ENCODE measurements at regions not wholly inside any gene's neighbourhood (a gene's known extent, or its start where the extent isn't known, plus 50 kb on each side); places are given as distances from the start of the nearest gene placed in this dataset.
"Not testable (repeated sequence)": the region's sequence is repeated elsewhere in the genome, so short reads cannot be mapped to it uniquely, and the experiment has no call there.

DNA sequence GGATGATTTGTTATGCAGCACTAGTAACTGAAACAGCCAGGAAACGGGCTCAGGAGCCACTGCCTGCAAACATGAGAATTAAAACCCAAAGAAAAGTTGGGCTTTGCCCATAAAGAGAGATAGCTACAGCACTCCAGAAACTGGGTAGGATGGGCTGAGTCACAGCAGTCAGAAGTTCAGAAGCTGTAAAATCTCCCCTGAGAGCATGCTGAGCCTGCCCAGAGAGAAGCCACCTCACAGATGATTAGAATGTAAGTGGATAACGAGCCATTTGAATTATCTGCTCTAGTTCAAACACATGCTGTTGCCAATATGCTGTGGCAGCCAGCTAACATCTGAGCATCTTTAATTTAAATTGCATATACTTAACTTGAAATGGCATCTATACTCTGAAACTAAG is 388.1 kb upstream of the ACVR2A start:
- peak; percentile 61 for DNase-seq

DNA sequence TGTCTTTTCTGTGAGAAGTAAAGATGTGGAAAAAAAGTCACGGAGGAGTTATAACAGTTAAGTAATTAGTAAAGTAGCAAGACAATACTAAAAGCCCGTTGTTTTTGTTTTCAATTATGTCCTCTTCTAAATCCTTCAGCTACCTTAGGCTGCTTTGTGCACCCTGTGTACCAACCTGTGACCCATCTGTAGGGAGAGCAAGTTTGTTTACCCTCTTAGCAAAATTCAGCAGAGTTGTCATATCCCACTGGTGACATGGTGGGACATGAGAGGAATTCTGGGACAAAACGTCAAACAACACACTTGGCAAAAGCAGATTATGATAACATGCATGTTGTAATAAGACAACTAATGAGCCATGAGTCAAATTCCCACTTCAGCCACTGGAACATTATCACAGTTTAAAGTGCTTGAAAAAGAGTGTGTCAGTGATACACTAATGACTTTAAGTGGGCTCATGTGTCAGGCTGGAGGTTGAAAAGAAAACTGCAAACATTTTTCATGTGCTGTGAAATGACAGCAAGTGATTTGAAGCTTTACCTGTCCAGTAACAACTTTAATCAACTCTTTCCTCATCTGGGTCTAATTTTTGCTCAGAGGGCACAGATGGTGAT is 392.8 kb upstream of the ACVR2A start:
- no peak for DNase-seq

DNA sequence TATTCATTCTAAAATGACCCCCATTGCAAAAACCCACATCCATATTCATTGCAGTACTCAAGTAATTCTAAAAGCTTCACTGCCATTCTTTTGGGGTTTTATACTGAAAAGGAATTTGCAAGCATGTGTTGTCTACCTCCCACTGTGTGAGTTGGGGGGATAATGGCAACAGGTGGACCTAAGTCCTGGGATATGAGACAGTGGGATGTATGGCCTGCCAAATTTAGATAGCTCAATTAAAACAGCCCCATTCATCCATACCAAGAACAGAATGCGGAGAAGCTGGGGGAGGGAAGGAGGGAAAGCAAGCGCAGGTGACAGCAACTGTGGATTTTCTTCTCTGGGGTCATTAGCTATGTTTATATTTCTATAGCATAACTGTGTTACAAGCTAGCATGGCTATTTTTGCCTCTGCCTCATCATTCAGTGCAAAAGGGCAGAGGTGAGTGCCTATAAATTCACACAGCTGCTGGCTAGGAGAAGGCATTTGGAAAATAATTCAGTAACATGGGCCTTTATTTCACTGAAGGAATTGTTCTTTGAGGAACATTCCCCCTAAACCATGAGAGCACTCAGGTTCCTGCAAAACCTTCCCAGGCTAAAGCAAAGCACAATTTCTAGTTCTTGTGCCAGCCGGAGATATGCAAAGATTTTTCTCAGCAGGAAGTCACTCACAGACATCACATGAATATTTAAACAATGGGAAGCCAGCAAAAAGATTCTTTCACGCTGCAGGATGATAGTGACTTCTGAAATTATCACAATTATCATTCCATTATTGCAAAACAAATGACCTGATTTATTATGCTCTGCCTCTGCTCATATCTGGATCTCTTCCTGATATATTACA is 393.9 kb upstream of the ACVR2A start:
- DNase-seq, result no peak

DNA sequence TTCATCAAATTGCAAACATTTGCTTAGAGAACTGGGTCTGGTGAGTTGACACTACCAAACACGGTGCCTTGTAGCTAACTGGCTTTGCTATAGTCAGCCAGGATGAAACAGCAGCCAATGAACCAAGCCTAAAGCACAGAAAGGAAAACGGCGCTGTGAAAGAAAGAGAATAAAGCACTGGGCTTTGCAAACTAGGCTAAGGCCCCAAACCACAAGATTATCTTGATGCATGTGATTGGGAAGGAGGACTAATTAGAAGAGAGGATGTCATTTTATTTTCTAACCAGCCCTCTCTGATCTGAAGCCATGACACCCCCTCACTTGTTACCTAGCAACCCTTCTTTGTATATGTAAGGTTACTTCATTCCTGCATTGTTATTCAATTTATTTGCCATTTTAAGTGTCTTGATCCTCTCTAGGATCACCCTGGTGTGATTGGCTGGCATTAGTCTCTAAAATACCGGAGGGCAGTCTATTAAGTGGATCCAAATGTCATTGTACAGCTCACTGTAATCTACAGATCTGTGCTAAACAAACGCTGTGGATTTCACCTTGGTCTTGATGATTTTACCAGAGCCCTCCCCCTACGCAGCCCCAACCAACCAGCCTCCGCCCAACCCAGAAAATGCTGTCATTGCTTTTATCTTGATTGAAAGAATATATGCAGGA is 395.4 kb upstream of the ACVR2A start:
- no peak for DNase-seq

DNA sequence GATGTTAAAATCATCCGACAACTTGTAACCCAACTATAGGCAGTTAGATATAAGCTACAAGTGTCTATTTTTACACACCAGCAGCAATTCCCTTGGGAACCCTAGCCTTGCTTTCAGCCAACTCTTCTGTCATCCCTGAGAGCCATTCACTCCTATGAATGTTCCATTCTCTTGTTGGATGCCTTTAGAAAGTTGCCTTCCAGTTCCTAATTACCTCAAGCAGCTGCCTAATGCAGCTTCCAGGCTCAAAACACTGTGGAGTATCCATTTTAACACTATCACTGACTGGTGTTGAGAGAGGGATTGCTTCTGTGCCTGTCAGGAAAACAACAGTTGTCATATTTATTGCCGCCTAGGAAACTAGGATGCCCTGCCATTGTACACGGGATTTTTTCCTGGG is 402.0 kb upstream of the ACVR2A start:
- no peak for DNase-seq

DNA sequence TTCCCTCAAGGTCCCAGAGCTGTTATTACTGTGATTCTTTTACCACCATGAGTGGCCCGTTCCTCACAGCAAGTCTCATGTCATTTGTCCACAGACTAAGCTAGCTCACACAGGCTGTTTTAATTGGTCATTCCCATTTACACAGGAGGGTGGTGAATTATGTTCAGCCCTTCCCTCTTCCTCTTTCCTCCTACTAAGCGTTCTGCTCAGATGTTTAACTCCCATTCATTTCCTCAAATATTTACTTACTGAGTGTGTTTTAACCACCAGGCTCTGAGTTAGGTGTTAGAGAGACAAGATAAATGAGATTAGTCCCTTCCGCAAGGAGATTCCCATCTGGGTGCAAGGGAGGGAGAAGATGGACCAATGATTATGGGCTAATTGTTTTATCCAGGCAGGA is 403.6 kb upstream of the ACVR2A start:
- DNase-seq, result no peak

DNA sequence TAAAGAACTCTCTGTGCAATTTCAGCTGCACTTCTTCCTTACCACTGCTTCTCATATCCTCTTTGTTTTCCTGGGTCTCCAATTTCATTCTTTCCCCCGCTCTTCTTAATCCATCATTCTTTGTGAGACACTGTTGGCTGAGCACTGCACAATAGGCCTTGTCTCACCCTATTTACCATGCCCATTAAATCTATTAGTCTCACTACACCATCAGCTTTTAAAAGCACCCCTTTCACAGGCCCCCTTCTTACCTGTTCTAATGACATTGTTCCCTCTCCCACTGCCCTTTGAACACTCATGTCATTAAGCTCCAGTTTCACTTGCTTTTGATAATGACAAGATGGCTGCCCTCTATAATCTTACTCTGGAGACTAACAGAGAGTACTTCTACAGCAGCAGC is 404.1 kb upstream of the ACVR2A start:
- no peak for DNase-seq

DNA sequence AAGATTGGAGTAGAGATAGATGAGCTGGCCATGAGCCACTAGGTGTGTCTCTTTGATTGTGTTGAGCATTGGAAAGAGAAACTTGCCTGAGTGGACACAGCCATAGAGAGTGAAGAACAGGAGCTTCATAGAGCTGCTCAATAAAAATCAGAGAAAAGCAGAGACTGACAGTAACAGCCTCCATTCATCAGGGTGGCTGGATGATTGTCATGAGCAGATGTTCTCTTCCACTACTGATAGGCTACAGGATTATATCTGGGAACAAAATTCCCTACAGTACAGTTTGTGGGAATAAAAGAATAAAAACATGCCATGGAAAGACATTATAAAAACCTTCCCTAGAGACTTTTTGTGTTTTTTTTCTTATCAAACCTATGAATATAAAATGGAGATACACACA is 404.8 kb upstream of the ACVR2A start:
- DNase-seq, result no peak

DNA sequence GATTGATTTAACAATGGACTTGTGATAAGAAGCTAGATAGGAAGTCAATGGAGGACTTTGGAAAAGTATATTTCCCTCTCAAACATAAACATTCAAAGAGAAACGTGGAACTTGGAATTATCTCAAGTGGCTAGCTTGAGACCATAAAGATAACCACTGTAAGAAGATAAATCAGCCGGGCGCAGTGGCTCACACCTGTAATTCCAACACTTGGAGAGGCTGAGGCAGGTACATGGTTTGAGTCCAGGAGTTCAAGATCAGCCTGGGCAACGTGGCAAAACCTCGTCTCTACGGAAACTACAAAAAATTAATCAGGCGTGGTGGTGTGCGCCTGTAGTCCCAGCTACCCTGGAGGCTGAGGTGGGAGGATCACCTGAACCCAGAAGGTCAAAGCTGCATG is 405.9 kb upstream of the ACVR2A start:
- DNase-seq, result no peak

DNA sequence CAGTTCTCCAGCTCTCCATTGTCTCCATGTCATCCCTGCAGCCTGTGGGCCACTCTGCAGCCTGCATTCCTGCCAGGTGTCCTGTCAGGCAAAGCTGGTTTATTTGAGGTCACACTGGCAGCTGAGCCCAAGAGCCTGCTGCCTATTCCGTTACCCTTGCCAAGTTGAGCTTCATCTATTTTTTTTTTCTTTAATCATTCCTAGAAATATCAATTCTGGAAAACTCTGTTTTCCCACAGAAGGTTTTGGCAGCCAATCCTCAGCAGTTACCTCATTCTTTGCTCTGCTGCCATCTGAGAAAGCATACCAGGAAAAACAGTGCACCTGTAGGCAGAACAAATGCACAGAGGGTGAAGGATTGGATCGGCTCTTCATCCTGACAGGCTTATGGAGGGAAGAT is 411.0 kb upstream of the ACVR2A start:
- peak; percentile 45 for DNase-seq

DNA sequence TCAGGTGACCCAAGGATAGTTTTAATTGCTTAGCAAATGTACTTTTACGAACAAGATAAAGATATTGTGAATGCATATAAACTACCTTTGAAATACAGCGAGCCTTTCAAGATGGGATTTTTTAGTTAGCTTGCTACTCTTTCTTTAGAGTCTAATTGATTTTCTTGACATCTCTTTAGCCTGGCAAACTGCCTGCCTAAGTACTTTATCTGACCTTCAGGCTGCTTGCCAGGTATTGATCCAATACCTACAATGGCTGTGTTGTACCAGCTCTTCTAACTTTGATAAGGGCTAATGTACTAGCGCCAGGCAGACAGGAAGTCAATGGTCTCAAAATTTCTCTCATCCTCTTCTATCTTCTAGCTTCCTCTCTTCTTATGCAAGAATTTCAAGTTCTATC is 414.4 kb upstream of the ACVR2A start:
- DNase-seq, result no peak

DNA sequence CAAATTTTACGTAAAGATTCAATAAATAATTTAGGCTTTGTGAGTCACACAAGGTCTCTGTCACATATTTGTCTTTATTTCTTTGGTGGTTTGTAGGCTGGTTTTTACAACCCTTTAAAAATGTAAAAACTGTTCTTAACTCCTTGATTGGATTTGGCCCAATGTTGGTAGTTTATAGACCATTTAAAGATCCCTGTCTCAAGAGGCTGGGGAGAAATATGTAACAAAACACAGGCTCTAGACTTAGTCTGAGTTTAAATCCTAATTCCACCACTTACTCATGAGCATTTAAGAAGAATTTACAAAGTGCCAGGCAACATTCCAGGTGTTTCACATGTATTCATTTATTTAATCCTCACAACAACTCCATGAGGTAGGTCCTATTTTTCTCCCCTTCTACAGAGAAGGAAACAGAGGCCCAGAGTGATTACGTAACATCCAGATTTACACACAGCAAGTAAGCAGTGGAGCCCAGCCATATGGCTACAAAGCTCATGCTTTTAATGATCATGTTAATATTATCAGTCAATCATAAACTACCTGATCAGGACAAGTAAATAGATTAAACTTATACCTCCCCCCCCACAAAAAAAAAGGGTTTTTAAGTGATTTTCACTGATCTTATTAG is 416.6 kb upstream of the ACVR2A start:
- no peak for DNase-seq

DNA sequence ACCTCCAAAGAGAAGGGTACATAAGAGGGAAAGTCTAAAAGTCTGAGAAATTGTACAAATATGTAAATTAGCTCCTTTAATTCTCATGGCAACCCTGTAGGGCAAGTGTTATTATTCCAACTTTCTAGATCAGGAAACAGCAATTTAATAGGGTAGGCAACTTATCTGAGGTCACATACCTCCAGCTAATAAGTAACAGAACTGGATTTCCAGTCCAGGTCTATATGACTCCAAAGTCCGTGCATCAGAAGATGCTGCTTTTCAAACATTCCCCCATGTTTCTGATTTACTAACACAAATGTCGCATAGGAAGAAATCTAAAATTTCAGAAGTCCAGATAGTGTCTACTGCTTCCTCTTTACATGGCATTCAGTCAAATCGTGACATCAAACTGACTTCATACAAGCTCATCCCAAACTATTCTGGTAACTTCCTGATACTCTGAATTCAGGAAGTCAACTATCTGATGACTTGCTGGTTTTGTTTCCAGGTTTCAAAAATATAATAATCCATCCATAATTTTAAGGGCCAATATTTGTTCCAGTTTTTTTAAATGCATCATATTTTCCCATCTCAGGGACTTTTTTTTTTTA is 419.3 kb upstream of the ACVR2A start:
- DNase-seq, result no peak

DNA sequence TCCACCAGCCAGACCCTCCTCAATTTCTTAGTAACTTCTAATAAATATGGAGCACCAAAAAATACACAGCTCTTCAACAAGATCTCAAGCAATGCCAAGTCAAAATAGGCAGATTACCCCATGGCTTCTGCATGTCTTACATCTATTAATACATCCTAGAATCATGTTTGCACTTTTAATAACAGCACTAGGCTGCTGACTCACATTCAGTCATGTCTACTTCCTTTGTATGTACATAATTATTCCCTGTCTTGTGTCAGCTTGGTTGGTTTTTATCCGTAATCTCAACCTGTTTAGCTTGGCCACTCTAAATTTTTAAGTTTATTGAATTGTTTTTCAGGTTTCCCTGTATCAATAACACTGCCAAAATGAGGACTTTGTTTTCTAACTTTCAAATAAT is 420.1 kb upstream of the ACVR2A start:
- DNase-seq, result no peak

DNA sequence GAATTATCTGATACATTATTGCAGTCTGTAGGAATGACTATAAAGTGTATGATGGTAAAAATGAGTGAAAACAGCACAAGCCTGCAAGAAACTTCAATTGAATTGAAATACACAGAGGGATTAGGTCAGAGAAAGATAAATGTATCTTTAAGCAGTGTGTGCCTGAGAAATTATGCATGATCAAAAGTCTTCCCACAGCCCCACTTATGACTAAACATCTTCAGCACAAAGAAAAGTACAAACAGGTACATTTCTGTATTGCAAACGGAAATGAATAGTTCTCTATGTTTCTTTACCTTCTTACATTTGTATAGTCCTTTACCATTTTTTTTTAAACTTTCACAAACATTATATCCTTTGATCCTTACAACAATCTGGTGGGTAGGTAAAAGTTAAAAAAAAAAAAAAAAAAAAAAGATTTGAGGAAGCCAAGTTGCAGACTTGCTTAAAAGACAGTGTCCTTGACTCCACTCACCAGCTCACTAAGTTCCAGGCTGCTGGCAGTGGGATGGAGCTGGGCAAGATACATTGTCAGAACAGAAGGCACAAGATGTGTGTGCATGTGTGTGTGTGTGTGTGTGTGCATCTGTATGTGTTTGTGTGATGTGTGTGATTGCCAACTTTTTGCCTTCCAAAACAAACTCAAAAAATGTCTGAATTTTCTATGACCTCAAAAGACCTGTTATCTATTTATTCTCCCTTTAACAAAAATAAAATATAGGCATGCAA is 423.7 kb upstream of the ACVR2A start:
- DNase-seq, result no peak

DNA sequence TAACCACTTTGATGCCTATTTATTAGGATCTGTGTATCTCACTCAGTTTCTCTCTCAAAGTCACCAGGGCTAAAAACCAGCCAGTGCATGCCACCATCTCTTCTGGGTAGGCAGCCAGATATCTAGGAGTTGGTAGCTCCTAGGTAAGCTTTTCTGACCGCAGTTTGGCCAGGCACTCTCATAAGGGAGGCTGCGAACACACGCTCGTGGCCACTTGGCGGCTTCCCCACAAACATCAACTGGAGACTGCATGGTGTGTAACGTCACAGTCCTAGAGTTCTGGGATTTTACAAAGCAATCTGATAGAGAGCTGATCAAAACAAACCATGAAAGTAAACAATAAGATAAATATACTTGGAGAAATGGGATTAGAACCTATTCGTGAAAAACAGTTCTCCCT is 424.3 kb upstream of the ACVR2A start:
- DNase-seq, result no peak

DNA sequence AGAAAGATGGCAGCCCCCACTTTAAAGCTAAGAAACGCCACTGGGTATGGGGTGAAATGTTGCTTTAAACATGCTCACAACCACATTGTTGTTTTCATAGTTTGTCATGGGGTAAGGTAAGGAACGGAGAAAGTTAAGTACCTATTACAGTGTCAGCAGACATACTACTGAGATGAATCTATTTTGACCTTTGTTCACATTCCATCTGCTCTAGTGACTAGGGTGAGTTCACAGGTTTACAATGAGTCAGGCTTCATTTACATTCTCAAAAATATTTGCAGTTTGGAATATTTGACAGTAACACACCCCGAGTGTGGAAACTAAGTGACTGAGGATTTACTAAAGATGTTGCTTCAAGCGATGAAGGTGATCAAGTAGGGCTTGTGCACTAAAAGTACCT is 428.7 kb upstream of the ACVR2A start:
- no peak for DNase-seq

DNA sequence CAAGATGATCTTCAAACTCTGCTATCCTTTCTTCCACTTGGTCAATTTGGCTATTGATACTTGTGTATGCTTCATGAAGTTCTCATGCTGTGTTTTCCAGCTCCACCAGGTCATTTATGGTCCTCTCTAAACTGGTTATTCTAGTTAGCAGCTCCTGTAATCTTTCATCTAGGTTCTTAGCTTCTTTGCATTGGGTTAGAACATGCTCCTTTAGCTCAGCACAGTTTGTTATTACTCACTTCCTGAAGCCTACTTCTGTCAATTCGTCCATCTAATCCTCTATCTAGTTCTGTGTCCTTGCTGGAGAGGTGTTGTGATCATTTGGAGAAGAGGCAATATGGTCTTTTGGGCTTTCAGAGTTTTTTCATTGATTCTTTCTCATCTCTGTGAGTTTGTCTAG is 430.2 kb upstream of the ACVR2A start:
- not testable (repeated sequence) for DNase-seq

DNA sequence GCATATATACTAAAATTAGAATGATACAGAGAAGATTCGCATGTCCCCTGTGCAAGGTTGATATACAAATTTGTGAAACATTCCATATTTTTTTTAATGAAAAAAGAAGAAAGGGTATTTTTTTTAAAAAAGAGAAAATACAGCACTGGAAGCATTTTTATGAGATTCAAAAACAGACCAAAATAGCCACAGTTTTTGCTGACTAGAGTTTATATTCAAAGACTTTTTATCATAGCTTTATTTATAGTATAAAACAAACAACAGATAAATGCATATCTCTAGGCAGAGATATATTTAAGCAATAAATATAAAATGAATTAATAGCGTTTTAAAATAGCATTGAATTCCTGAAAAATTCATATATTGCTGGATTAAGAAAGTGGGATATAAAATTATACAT is 436.5 kb upstream of the ACVR2A start:
- no peak for DNase-seq

DNA sequence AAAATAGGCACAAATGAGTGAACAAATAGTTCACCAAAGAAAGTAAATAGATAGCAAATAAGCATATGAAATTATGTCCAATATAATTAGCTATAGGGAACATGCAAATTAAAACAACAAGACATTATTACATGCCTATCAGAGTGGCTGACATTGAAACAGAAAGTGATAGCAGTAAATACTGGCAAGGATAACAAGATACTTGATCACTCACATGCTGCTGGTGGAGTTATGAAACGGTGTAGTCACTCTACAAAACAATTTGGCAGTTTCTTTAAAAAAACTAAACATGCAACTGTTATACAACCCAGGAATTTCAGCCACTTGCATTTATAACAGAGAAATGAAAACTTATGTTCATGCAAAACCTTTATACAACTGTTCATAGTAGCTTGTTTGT is 439.2 kb upstream of the ACVR2A start:
- no peak for DNase-seq

DNA sequence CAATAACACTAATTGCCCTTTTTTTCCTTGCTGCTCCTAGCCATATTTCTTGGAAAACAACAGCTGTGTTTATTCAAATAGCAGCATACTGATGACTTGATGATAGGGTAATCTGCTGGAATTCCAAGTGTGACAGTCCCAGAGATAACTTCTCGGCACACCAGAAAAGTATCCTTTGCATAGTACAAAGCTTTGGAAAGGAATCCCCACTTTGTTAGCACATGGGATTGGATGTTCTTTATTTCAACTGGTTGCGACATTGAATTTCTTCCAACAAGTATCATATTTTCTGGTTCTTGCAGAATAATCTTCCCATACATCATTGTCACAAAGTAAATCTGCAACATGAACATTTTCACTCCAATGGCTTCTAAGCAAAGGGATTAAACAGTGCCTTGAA is 445.8 kb upstream of the ACVR2A start:
- no peak for DNase-seq

DNA sequence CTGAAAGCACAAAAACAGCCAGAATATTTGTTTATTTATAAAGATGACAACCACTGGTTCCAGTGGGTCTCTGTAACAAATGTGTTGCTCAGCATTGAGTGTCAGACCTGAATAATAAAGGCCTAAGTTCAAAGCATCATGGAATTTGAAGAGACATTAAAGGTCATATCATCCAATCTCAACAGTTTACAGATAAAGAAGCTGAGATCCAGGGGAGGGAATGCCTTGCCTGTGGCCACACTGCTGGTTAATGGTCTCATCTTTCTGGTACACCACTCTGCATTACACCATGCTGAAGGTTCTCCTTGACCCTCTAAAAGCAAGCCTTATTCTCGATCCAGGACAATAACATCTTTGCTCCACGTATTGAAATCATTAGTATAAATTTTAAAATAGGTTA is 446.5 kb upstream of the ACVR2A start:
- DNase-seq, result no peak

DNA sequence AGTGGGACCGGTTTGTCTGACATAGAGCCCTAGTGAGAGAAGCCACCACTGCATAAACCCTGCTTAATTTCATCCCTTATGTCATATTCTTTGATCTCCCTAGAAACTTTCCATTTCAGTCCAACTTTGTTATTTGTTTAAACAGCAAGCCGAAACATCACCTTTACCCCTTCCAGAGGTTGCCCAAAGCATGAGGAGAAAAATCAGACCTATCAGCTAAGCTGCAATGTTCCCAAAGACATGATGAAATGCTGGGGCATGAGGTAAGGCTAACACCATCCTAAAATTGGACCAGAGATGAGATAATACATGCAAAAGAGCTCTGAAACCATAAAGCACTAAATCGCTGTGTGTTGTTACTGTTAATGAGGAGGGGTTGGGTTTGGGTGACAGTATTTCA is 447.9 kb upstream of the ACVR2A start:
- DNase-seq, result no peak
